ENCODE measurements at regions not wholly inside any gene's neighbourhood (a gene's known extent, or its start where the extent isn't known, plus 50 kb on each side); places are given as distances from the start of the nearest gene placed in this dataset.

DNA sequence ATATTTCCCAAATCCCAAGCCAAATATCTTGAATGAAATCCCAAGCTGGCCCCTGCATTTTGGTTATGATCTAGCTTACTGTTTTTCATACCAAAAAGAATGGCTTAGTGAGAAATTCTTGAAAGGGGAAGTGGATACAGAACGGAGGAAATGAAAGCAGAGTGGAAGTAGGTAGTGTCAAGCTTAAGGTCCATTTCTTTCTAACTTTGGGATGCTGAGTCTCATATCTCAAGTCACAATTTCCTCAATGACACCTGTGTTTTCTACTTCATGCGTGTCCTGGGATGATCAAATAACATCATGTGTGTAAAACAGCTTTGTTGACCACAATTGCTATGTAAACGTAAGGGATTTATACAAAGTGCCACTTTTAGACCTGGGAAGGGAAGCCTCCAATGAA, 238.8 kb upstream of the SLC35B3 start:
- no peak for DNase-seq (ENCODE audit: low read depth in 2 of 2)

DNA sequence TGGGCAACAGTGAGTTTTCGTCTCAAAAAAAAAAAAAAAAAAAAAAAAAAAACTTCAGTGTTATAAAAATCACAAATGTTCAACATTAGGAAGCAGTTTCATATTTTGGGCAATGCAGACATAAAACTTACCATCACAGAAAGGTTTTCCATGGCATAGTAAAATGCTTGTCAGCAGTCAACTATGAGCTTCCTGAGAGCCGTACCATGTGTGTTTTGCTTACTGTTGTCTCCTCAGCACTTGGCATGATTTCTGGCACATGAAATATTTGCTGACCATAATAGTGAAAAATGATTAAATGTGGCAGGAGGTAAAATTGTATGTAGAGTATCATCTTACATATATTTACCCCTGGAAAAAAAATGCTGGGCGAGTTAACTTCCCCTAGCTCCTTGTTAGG, 237.5 kb upstream of the SLC35B3 start:
- DNase-seq (ENCODE audit: low read depth in 2 of 2), result no peak

DNA sequence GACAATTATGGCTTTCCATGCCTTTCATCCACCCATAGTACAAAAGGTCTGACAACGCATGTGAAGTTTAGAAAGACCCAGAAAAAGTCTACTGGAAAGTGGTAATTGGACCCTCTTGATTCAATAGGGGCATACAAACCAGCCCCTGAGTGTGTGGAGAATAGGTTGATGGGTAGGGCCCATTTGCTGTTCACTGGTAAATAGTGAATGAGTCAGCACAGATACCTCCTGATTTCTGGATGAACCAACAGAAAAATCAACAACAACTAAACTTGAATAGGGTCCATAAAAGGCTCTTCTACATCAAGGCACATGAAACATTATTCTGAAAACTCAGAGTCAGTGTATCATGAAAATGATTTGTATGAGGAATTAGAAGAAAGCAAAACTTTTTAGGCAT, 235.4 kb upstream of the SLC35B3 start:
- no peak for DNase-seq (ENCODE audit: low read depth in 2 of 2)

DNA sequence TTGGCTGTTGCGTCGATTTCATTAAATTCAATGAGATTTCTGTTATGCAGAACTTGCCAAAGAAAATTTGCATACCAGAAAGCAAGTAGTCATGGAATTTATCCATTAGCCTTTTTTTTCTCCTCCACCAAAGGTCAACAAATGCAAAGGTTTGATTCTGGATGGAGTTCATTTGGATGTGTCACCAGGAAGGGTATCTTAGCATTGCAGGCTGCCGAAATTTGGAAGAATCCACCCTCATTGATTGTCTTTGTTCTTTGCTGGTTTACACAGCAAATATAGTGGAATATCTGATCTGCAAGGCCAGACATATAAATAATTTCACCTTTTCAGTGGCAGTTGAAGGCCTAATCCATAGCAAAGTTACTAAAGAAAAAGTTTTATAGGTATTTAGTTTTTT, 229.4 kb upstream of the SLC35B3 start:
- no peak for DNase-seq (ENCODE audit: low read depth in 2 of 2)

DNA sequence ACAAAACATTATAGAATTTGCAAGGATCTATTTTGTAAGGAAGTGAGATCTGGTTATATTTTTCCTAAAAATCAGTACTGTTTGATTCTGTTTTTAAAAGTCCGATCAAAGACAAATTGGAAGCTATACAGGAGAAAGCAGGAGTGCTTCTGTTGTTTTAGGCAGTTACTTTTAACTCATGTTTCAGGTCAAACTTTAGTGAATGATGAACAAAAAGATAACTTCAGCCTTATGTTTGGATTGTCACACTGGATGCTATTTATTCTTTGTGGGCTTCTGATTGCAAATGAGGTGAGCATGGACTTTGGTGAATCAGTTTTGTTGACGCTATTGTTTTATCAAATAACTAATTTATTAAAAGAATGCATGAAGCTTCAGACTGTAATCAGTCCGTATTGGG, 228.7 kb upstream of the SLC35B3 start:
- DNase-seq (ENCODE audit: low read depth in 2 of 2), result no peak

DNA sequence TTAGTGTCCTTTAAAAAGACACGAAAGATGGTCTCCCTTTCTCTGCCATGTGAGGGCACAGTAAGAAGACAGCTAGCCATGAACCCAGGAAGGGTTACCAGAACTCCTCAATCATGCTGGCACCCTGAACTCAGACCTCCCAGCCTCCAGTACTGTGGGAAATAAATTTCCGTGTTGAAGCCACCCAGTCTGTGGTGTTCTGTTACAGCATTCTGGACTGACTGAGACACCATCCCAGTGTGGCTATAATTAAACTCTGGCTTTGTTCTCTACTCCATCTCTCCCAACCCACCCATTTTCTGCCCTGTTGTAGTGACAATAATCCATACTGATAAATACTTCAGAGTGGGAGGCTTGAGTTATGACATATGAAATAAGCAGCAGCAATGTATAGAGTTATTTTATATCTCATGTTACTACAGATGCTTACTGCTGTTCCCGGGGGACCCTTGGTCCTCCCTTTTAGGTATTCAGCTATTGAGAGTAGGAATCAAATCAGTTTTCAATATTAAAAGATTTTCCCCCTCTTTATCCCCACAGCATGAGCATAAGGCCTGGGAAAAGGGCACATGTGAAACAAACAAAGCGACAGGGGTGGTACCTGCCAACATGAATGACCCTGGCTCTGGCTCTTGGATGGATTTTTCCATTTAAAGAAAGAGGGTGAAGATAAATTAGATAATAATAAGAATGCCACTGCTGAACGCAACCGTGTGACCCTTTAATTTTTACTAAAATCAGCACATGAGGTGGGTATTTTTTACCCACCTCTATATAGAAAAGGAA, 224.3 kb upstream of the SLC35B3 start:
- DNase-seq (ENCODE audit: low read depth in 2 of 2), result no peak

DNA sequence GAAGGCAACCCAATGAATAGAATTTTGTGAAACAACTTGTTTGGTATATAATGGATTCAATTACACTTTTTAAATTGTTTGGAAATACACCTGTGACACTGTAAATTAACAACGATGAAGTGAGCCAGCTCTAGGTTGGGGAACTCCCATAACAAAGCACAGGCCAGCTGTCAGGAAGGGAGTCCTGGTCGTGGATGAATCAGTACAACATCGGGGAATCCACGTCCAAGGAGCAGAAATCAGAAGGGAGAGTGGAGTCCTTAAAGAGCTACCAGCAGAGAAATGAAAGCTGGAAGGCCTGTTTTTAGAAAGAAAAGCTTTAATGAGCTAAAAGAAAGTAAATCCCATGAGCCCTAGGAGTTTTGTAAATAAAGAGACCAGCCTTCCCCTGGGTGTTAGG, 223.1 kb upstream of the SLC35B3 start:
- DNase-seq (ENCODE audit: low read depth in 2 of 2), result no peak

DNA sequence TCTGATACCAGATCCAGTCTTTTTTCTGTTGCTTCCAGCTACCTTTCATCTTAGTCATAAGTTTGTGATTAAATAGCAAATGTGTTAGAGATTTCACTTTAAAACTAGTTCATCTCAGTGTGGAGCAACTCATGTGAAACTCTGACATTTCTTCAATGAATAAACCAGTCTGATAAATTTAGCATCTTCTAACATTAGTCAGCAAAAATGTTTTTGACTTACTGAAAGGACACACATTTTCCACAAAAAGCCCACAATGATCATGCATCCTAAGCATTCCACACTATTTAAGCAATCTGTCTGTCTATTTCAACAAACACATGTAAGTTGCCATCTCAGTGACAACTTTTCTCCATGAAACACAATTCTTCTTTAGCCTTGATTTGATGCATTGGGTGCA, 222.2 kb upstream of the SLC35B3 start:
- no peak for DNase-seq (ENCODE audit: low read depth in 2 of 2)

DNA sequence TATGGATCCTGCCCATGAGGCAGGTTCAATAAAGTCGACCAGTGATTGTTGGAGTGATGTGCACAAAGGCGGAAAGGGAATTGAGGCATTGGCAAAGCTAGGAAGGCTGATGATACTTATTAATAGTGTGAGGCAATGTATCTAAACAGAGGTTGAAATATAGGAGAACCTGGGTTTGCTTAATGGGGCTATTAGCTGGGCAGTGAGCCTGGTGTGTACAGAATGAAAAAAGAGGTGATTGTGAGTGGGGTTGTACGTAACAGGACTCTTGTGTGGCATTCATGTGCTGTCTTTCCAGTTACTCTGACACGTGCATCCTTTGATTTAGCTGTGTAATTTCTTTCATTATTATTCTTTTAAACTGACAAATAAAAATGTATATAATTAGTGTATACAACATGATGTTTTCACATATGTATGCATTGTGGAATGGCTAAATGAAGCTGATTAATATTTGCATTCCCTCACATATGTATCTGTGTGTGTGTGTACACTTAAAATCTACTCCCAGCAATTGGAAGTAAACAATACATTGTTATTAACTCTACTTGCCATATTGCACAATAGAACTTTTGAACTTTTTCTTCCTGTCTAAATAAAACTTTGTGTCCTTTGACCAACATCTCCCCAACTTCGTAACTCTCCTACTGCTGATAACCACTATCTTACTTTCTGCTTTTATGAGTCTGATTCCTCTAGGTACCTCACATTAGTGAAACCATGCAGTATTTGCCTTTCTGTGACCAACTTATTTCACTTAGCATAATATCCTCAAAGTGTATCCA, 220.5 kb upstream of the SLC35B3 start:
- no peak for DNase-seq (ENCODE audit: low read depth in 2 of 2)

DNA sequence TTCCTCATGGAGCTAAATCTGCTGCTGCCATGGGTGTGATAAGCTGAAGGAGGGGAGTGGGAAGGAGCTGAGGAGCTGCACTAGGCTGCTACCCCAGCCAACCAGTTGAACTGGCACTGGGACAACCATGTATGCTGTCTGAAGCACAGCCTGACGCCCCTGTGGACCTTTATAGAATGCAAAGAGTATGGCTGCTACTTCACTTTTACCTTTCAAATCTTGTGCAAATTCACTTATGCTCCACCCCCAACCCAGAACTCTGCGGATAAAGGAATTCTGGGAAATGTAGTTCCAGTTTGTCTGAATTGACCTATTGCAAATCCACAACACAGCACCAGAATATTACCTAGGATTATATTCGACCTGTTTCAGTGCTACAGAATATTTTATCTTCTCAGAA, 217.4 kb upstream of the SLC35B3 start:
- DNase-seq (ENCODE audit: low read depth in 2 of 2), result no peak

DNA sequence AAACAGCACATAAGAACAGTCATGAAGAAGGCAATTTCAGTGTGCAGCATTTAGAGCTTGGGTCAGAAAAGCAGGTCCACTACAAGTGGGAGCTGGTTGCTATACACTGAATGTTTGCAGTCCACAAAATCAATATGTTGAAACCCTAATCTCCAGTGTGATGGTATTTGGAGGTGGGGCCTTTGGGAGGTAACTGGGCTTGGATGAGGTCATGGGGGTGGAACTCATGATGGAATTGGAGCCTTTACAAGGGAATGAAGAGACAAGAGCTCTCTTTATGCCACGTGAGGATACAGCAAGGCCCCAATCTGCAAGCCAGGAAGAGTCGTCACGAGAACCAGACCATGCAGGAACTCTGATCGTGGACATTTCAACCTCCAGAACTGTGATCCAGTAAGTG, 216.7 kb upstream of the SLC35B3 start:
- no peak for DNase-seq (ENCODE audit: low read depth in 2 of 2)

DNA sequence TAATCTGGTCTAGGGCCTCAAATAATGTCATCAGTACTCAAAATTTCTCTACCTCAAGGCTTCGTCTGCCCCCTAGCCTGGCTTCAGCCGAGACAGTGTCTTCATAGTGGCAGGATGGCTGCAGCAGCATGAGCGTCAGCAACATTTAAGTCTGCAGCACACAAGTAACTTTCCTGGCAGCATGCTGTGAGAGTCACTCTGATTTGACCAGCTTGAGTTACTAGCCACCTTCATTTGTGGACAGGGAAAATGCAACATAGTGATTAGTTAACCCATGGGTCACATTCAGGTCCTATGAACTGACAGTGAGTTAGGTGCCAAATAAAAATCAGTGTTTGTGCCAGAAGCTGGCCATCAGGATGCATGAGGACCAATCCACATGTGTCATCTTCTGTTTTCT, 209.9 kb upstream of the SLC35B3 start:
- no peak for DNase-seq (ENCODE audit: low read depth in 2 of 2)

DNA sequence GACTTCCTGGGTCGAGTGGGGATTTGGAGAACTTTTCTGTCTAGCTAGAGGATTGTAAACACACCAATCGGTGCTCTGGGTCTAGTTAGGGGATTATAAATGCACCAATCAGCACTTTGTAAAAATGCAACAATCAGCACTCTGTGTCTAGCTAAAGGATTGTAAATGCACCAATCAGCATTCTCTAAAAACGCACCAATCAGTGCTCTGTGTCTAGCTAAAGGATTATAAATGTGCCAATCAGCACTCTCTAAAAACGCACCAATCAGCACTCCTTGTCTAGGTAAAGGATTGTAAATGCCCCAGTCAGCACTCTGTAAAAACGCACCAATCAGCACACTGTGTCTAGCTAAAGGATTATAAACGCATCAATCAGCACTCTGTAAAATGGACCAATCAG, 209.0 kb upstream of the SLC35B3 start:
- no peak for DNase-seq (ENCODE audit: low read depth in 2 of 2)

DNA sequence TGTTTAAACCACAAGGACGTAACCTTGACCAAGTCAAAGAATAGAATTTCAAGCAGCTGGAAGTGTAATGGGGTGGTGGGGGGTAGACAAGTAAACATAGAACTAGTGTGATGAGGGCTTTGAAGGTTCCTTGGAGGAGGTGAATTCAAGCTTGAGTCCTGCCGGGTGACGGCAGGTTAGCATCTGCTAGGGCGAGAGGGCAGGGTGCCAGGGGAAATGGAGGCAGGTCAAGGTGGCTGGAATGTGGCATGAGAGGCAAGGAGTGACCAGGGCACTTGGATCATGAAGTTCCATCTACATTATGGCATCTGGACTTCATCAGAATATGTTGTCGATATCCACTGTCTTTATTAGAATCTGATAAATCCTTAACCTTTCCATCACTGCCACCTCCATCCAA, 207.5 kb upstream of the SLC35B3 start:
- DNase-seq (ENCODE audit: low read depth in 2 of 2), result no peak

DNA sequence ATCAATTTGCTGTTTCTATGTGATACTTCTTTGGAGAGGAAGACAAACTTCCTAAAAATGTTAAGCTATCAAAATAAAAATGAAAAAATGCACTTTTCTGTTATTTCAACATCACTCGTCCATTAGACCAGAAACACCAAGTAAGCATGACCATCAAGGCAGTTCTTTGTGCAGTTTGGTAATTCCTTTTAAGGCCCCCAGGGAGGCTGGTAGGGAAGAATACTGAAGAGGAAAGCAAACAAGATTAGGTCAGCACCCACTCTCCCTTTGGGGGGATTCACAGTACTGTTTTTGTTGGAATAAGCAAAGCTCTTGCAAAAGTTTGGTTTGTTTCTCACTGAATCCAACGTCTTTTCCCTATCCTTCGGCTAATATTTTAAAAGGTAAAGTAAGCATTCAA, 206.8 kb upstream of the SLC35B3 start:
- DNase-seq (ENCODE audit: low read depth in 2 of 2), result no peak

DNA sequence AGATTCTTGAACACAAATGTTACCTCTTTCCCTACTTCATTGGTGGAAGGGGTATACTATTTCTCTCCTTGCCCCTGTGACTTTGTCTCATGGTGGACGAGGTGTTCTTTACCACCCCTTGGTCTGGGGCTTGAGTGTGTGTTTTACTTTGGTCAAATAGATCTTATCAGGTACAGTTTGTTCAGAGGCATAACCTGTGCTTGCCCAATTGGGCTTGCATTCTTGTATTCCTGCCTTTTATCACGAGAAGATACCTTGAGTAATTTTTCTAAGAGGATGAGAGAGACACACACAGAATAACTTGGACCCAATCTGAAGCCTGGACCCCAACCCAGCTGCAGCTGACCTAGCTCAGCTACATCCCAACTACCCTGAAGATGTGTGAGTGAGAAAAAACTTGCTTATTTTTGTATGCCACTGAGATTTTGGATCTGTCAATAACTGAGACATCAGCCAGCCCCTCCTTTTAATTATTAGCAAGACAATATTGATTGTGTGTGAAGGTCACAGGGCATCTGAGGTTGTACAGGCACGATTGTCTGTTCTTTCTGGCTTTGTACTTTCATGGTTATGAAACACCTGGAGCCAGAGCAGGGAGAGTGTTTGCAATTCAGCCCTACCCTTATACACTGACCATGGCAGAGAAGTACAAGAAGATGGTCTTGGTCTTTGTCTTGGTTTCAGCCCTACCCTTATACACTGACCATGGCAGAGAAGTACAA, 204.7 kb upstream of the SLC35B3 start:
- no peak for DNase-seq (ENCODE audit: low read depth in 2 of 2)

DNA sequence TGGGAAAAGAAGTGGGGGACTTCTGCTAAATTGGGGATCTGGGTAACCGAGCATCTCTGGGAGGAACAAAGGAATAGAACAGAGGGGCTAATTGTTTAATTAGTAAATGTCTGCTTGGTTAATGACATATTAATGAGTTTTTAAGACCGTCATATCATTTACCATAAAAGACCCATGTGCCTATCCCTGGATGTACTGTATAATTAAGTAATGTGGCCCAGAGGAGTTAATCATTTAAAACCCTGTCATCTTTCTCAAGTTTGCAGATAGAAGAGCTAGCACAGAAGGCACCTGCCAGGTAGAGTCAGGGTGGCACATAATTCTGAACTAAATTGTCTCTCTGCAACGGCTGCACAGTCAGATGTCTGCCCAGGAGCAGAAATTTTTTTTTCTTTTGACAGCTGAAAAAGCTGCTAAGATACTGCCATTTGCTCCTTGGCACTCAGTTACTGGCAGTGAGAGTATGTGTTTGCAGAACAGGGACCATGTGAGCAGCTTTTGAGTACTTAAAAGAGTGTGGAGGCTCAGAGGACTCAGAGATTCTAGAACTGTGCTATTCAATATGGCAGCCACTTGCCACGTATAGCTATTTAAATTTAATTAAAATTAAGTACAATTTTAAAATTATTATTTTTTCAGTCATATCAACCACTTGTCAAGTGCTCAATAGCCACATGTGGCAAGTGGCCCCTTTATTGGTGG, 202.7 kb upstream of the SLC35B3 start:
- no peak for DNase-seq (ENCODE audit: low read depth in 2 of 2)

DNA sequence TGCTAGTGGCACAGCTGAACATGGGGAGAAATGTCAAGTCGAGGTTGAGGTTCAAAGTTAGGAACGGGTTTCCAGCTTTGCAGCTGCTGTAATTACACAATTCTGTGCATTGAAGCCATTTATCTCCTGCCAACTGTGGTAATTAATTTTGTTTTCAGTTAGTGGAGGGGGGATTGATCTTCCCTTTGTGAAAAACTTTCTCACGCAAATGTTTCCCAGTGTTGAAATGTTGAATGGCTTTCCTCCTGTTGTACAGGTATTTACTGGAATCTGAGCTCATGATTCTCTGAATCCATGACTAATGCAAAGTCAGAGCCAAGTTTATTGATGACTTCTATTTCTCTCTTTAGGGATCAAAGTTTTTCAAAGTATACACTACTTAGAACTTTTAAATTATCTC, 198.4 kb upstream of the SLC35B3 start:
- no peak for DNase-seq (ENCODE audit: low read depth in 2 of 2)

DNA sequence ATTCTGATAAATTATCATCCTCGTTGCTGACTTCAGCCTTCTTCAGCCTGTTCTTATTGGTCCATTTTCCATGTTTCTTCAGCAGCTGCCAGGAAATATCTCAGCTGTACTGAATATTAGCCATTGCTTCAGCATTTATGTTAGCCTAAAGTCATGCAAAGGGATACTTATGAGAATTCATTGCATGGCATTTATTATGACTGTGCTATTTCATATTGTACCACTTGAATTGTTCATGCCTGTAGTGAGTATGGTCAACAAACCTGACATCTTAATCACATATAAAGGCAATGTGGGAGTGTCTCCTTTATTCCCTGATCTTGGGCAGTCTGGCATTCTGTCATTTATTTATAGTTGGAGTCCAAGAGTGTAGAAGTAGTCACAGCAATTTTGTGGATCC, 193.4 kb upstream of the SLC35B3 start:
- no peak for DNase-seq (ENCODE audit: low read depth in 2 of 2)

DNA sequence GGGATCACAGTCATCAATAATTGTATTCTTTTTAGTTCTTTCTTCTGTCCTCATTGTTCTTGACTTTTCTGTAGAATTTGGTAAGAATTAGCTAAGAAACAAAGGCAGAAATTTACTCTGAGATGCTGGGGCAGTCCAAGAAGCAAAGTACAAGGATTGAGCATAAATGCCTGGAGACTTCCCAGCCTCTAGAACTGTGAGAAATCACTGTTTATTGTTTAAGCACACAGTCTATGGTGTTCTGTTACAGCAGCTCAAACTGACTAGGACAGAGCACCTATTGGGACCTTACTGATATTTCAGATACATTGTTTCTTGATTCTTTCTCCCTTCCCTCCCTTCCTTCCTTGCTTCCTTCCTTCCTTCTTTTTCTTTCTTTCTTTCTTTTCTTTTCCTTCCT, 192.7 kb upstream of the SLC35B3 start:
- DNase-seq (ENCODE audit: low read depth in 2 of 2), result no peak

DNA sequence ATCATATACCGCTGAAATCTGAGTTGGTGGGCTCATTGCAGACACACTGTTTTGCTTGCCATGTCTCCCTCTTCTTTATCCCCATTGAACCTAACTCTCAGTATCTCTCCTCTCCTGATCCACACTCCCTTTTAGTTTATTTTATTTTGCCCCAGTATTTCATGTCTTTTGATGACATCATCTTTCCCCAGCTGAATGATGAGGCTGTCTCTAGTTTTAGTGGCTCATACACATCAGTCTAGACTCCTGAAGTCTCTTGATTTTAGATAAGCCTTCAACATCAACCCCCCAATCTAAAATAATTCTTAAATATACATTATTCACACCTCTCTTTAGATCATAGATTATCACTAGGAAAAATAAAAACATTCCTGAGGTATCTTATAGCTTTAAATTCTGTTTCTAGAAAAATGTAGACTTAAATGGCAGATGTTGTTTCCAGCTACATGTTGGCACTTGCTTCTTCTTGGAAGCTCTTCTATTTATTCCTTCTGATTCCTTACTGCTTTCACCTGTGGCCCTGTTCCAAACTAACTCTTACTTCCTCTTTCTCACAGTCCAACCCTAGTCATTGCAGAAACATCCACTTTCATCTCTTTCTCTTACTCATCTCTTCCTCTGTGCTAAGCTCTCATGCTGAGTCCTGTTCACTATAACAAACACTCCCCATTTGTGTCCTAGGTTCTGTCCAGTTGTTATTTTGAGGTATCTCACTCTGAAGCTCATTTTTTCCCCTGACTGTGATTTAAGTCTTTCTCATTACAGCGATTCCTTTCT, 191.9 kb upstream of the SLC35B3 start:
- DNase-seq (ENCODE audit: low read depth in 2 of 2), result no peak
